GM12891 (cell line): ENCODE measurements at regions not wholly inside any gene's neighbourhood (a gene's known extent, or its start where the extent isn't known, plus 50 kb on each side); places are given as distances from the start of the nearest gene placed in this dataset.

Source experiments
- DNase-seq: peaks from one replicate; pipeline ENCODE4 v3.0.0; 2011; ENCODE audit warnings: low spot score; ENCODE audit not compliant: insufficient read length
- FAIRE-seq: peaks from 2 replicates; lab custom pipeline; 2011; peaks lifted over from hg19 to GRCh38; lab: Jason Lieb, UNC
- PAX5 ChIP-seq: IDR thresholded peaks from 2 replicates; pipeline ENCODE4 v1.6.1; 2011; ENCODE audit warnings: low read length, moderate library complexity, mild to moderate bottlenecking; ENCODE audit not compliant: insufficient read depth, severe bottlenecking
- POLR2A ChIP-seq: IDR thresholded peaks from 2 replicates; pipeline ENCODE4 v1.6.1; 2011; ENCODE audit warnings: low read depth, low read length, control low read depth
- POLR2AphosphoS5 ChIP-seq: IDR thresholded peaks from 2 replicates; pipeline ENCODE4 v1.6.1; 2011; ENCODE audit warnings: low read depth, low read length, control low read depth
- POU2F2 ChIP-seq: IDR thresholded peaks from 2 replicates; pipeline ENCODE4 v1.6.1; 2011; ENCODE audit warnings: low read depth, mild to moderate bottlenecking, control low read depth, low read length, moderate library complexity
- SPI1 ChIP-seq: IDR thresholded peaks from 2 replicates; pipeline ENCODE4 v1.6.1; 2011; ENCODE audit warnings: low read depth, low read length, control low read depth
- TAF1 ChIP-seq: IDR thresholded peaks from 2 replicates; pipeline ENCODE4 v1.6.1; 2011; ENCODE audit warnings: low read depth, low read length, control low read depth

DNA sequence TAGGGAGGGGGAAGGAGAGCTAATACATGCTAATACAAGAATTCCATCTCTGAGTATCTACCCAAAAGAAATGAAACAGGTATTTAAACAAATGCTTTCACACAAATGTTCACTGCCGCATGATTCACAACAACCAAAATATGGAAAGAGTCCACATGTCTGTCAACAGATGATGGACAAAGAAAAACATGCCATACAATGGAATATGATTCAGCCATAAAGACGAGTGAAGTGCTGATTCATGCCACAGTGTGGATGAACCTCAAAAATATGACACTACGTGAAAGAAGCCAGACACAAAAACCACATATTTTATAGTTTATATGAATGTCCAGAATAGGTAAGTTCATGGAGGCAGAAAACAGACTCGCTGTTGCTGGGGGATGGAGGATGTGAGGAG, 321.4 kb downstream of the FOXL1 start:
- TF ChIP-seq POLR2A (no peak), POU2F2 (no peak), PAX5 (no peak), SPI1 (no peak), TAF1 (no peak)
- FAIRE-seq, result no peak
- DNase-seq, result no peak

DNA sequence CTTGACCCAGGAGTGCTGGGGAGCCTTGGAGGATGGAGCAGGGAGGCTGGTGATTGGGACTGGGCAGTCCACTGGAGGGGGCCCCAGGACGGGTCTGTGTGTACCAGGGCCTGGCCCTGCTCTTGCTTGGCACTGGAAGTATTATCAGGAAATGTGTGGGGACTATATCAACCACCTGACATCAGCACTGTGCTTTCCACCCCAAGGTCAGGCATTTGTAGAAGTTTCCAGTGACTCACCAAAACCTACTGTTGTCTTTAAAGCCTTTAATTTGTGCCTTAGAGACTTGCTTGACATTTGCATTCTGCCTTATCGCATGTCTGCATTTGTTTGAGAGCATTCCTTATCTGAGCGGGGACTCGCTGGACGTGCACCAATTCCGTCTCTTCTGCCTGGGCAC, 323.1 kb downstream of the FOXL1 start:
- FAIRE-seq (no peak), DNase-seq (no peak)

DNA sequence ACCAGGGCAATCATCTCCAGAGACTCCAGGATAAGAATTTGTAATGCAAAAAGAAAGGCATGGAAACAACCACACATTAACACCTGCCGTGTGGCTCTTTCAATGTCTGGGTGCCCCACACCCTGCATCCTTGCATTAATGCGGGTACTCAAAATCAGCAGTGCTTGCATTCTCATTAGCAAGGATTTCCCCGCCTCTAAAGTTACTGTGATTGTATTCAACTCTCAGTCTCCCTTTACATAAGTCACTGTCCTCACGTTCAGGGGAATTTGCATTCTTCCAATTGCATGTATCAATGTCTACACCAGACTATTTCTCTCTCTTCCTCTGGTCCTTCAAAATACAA, 324.3 kb downstream of the FOXL1 start:
- TF ChIP-seq SPI1 (no peak), POU2F2 (no peak), POLR2A (no peak), TAF1 (no peak), PAX5 (no peak), POLR2AphosphoS5 (no peak)
- FAIRE-seq (no peak), DNase-seq (no peak)

More for the DNA sequence above, 323.1 kb downstream of the FOXL1 start:
- TF ChIP-seq POU2F2, result no peak
- TF ChIP-seq SPI1, result no peak
- TF ChIP-seq POLR2AphosphoS5, result no peak
- no peak for TF ChIP-seq POLR2A
- no peak for TF ChIP-seq PAX5
- no peak for TF ChIP-seq TAF1

DNA sequence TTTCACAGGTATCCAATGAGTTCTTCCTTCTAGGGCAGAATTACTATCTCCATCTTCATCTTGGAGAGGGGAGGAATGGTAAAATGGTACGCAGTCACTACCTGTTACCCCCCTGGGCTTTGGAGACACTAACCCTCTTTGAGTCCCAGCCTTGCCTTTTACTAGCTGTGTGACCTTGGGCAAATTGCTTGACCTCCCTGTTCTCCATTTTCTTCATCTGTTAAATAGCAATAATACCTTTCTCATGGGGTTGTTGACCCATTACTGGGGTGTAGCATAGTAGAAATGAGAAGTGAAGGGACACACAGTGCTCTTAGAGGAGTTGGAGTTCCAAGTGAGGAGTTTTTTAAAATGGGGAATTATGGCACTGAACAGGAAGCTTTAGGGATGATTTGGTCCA, 324.7 kb downstream of the FOXL1 start:
- DNase-seq (no peak), FAIRE-seq (no peak)
- no peak for TF ChIP-seq SPI1
- TF ChIP-seq POLR2AphosphoS5, result no peak
- TF ChIP-seq TAF1, result no peak
- no peak for TF ChIP-seq POU2F2
- TF ChIP-seq PAX5, result no peak
- TF ChIP-seq POLR2A, result no peak

DNA sequence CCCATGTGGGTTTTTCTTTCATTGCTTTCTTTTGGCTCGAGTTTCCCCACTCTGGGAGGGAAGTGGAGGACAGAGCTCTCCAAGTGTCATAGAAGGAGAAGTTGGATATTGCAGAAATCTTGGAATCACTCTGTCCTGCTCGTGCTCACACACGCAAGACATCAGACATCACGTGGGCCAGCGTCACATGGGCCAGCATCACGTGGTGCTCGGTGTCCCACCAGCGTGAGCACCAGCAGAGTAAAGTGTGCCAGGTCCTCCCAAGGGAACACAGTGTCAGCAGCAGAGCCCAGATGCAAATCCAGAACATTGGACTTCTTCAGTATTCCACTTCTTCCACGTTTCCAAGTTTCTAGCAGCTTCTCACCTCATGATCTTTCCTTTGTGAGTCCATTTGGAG, 327.0 kb downstream of the FOXL1 start:
- no peak for DNase-seq
- TF ChIP-seq TAF1 (no peak), POLR2AphosphoS5 (no peak), POU2F2 (no peak), POLR2A (no peak), PAX5 (no peak), SPI1 (no peak)
- FAIRE-seq, result no peak

DNA sequence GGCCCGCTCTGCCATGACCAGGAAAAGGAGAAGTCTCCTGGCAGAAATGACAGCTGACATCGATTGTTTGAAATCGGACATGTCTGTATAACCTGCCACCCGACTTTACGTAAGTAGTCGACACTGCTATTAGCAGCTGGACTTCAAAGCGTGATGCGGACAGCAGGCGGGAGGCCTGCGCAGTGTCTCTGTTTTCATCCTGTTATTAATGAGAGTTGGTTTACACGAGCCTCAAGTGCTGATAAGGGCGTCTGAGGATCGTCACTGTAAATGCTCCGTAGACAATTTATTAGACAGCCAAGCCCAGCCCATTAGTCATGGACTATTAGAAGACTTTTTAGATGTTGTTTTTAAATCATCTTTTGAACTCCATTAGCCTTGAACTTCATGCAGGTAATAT, 328.3 kb downstream of the FOXL1 start:
- DNase-seq (no peak), FAIRE-seq (no peak)
- no peak for TF ChIP-seq PAX5
- TF ChIP-seq POU2F2, result no peak
- no peak for TF ChIP-seq POLR2AphosphoS5
- TF ChIP-seq POLR2A, result no peak
- no peak for TF ChIP-seq TAF1
- no peak for TF ChIP-seq SPI1

DNA sequence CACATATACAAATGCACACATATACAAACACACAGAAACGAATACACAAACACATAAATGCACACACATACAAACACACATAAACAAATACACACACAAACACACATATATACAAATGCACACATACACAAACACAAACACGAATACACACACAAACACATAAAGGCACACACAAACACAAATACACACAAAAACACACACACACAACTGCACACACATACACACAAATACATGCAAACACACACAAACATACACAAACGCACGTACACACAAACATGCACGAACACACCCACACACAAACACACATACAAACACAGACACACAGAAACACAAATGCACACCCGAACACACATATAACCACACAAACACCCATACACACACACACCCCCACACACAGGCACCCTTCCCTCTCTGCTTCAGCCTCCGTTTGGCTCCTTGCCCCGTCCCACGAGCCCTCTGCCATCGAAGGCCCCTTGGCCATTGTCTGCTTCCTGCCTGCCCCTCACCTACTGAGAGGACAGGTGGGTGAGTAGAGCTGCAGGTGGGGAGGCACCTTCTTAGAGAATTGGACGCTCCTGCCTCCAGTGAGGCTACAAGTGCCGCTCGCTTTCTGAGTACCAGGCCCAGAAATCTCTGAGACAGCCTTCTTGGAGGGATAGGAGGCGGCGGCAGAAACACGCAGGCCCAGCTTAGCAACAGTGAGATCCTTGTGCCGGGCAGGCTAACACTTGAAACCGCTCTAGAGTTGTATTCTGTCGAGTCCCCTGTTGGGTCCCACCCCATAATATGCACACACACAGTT, 331.2 kb downstream of the FOXL1 start:
- FAIRE-seq, result no peak
- no peak for DNase-seq
- no peak for TF ChIP-seq POLR2AphosphoS5

DNA sequence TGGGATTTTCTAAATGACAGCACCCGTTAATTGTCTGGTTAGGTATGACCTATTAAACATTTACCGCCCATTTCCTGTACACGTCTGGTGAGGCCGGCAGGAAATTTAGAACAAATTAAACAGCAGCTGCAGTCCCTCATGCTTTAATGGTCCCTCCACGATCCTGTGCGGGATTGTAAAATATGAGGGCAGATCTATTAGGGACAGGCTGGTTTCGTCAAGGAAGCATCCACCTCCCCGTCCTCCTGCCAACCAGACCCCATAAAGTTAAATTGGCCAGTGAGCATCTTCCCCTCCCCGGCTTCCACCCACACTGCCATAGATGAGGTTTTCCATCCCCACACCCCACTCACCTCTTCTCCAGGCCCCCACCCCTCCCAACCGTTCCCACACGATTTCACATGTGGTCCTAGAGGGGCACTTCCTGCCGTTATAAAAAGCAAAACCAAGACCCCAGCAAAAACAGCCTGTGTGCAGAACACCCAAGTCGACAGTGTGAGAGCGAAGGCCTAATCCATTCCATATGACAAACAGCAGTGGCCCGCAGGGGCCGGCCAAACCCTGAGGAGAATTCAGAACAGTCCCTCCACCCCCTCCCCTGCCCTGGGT, 331.9 kb downstream of the FOXL1 start:
- TF ChIP-seq POLR2A (no peak), POLR2AphosphoS5 (no peak), PAX5 (no peak), SPI1 (no peak), POU2F2 (no peak), TAF1 (no peak)
- FAIRE-seq, result no peak
- DNase-seq, result no peak

DNA sequence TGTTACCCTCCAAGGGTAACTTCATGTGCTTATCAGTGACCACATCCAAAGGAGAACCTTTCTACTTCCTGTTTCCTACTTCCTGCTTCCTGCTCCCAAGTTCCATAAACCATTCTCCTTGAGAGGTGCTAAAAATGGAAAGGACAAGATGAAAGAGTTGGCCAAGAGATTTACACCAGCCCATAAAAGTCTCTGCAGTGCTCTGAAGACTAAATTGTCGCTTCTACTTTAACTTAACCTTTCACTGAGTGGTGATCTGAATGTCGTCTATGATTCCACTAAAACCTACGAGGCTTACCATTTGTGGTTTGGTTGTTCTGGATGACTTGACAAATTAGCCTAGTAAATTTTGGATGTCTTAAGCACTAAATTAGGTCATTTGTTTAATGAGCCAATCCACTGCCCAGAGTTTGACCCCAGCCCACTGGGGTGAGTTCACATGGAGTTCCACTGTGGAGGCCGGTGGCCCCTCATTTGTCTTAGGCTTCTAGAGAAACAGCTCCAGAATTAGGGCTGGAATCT, 333.1 kb downstream of the FOXL1 start:
- no peak for FAIRE-seq
- TF ChIP-seq SPI1, result no peak
- no peak for TF ChIP-seq POLR2AphosphoS5
- TF ChIP-seq POU2F2, result no peak
- TF ChIP-seq TAF1, result no peak
- no peak for TF ChIP-seq PAX5
- no peak for DNase-seq

DNA sequence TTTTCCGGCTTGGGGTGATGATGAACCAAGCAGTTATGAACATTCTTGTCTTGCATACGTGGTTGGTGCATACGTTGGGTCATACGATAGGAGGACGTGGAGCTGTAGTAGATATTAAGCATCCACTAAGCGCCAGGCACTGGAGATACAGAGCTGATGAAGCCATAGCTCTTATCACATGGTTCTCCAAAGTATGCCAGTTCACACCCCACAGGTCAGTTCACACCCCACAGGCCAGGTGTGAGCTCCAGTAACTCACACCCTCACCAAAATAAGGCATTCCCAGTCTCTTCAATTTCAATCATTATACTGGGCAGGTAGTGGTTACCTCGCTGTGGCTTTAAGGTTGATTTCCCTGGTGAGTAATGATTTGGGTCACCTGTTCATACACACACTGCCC, 335.5 kb downstream of the FOXL1 start:
- no peak for TF ChIP-seq POU2F2
- no peak for TF ChIP-seq POLR2A
- no peak for TF ChIP-seq POLR2AphosphoS5
- TF ChIP-seq TAF1, result no peak
- no peak for TF ChIP-seq PAX5
- no peak for TF ChIP-seq SPI1
- FAIRE-seq (no peak), DNase-seq (no peak)
